ENCODE measurements at regions not wholly inside any gene's neighbourhood (a gene's known extent, or its start where the extent isn't known, plus 50 kb on each side); places are given as distances from the start of the nearest gene placed in this dataset.

GRCh38 chr11:115577701-115578100 lies 73.5 kb upstream of the CADM1 start:
- no peak for FAIRE-seq
- Histone ChIP-seq H3K9me3 (ENCODE audit: low read length) (no peaks in the 10 kb centered on the region), H2AFZ (ENCODE audit: low read length) (no peak overlapping the region), H4K20me1 (ENCODE audit: insufficient read depth, low read length) (no peaks in the 10 kb centered on the region), H3K4me3 (replicated peaks in 1 of 3; ENCODE audit: insufficient read depth in 1 of 3, low read depth in 2 of 3, low read length in 3 of 3) (no peak overlapping the region), H3K79me2 (ENCODE audit: insufficient read depth, low read length) (no peaks in the 10 kb centered on the region), H3K36me3 (replicated peaks in 1 of 2; ENCODE audit: control insufficient read depth in 1 of 2, insufficient read depth in 2 of 2, low read length in 2 of 2) (no peaks in the 10 kb centered on the region), H3K27me3 (ENCODE audit: control insufficient read depth in 1 of 2, insufficient read depth in 2 of 2, low read length in 2 of 2) (peaks cover 0 to 17% of the 10 kb centered on the region in 2 experiments; a peak in 1 of 5 replicates), H3K4me2 (ENCODE audit: low read depth, low read length) (no peak overlapping the region), H3K4me1 (ENCODE audit: insufficient read depth, low read length) (peaks cover 11% of the 10 kb centered on the region), H3K9ac (ENCODE audit: insufficient read depth, low read depth, low read length) (no peak overlapping the region), H3K27ac (ENCODE audit: extremely low read length, insufficient read depth, low read length) (no peak overlapping the region)
- intact Hi-C loops (cut with micrococcal nuclease; ENCODE audit: unreplicated experiment): no loop called here
- in situ Hi-C loops (cut with HindIII; ENCODE audit: extremely low pct_ligation_motif_present, low pct_unique_long_range_greater_than_20kb): no loop called here
- DNase-seq (ENCODE audit: low spot score): no peak
- WGBS (ENCODE audit: low lambda C conversion rate): 20% methylated on average over 3 of the region's 3 CpGs
- POLR2A ChIA-PET: no interaction called here
- CTCF ChIA-PET (ENCODE audit: low intra/inter-chr PET ratio, low total read pairs): no interaction called here
- no TSS peak for BruUV-seq (replicated peaks)
- TF ChIP-seq ARNT (IDR thresholded peaks at IDR 0.05) (no peak), ZNF597 (CRISPR knock-in tag; IDR thresholded peaks at IDR 0.05) (no peak), ZNF138 (CRISPR knock-in tag; IDR thresholded peaks at IDR 0.05; ENCODE audit: low read depth) (no peak)
- ATAC-seq: no peak

DNA sequence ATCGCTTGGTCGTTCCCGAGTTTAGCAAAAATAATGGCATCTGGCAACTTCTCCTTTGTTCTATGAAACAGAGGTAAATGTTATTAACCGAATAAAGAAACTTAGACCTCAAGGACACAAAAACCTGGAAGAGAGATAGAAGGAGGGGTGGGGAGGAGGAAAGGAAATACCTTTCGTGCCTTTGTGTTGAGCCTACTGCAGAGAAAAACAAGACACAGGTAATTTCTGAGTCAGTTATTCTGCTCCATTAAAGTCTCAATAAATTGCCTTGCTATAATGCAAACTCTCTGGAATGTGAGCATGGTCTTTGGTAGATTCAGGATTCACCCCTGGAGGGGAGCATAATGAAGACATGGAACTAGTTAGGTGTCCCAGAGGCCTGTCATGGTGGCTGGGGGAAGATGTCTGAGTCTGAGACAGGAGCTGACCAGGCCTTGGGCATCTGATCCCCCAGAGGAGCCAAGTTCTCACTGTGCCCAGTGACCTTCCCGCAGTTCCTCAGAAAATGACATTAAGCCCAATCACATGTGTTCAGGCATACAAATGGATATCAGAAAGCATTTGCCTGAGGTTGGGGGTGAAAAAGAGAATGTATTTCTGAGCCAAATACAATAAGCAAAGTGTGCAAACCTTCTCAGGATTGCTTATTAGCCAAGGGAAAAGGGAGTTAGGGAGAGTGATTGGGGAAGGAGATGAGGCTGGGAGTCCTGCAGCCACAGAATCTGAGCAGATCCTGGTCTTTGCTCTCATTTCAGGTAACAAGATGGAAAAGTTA lies 72.6 kb upstream of the CADM1 start:
- H3K4me1 ChIP-seq (ENCODE audit: insufficient read depth, low read length): peaks cover 2% of the 10 kb centered on the region; the same call in 1 of the 2 replicates
- DNase-seq (ENCODE audit: low spot score) (no peak), ATAC-seq (no peak), FAIRE-seq (no peak)
- POLR2A ChIA-PET: no interaction called here
- no peak overlapping the region for H3K4me3 ChIP-seq (replicated peaks in 1 of 3; ENCODE audit: insufficient read depth in 1 of 3, low read depth in 2 of 3, low read length in 3 of 3)
- H3K79me2 ChIP-seq (ENCODE audit: insufficient read depth, low read length): no peaks in the 10 kb centered on the region
- in situ Hi-C loops (cut with HindIII; ENCODE audit: extremely low pct_ligation_motif_present, low pct_unique_long_range_greater_than_20kb): no loop called here
- no peak overlapping the region for H3K27ac ChIP-seq (ENCODE audit: extremely low read length, insufficient read depth, low read length)
- peaks cover 0 to 17% of the 10 kb centered on the region in 2 experiments; a peak in 1 of 5 replicates for H3K27me3 ChIP-seq (ENCODE audit: control insufficient read depth in 1 of 2, insufficient read depth in 2 of 2, low read length in 2 of 2)
- BruUV-seq (replicated peaks): no TSS peak
- CTCF ChIA-PET (ENCODE audit: low intra/inter-chr PET ratio, low total read pairs): no interaction called here
- H2AFZ ChIP-seq (ENCODE audit: low read length): no peak overlapping the region
- H4K20me1 ChIP-seq (ENCODE audit: insufficient read depth, low read length): no peaks in the 10 kb centered on the region
- intact Hi-C loops (cut with micrococcal nuclease; ENCODE audit: unreplicated experiment): no loop called here
- no peaks in the 10 kb centered on the region for H3K9me3 ChIP-seq (ENCODE audit: low read length)
- no peaks in the 10 kb centered on the region for H3K36me3 ChIP-seq (replicated peaks in 1 of 2; ENCODE audit: control insufficient read depth in 1 of 2, insufficient read depth in 2 of 2, low read length in 2 of 2)
- 58% methylated on average over 6 of the region's 6 CpGs for WGBS (ENCODE audit: low lambda C conversion rate)
- no peak overlapping the region for H3K9ac ChIP-seq (ENCODE audit: insufficient read depth, low read depth, low read length)
- no peak overlapping the region for H3K4me2 ChIP-seq (ENCODE audit: low read depth, low read length)
- TF ChIP-seq NFATC3 (CRISPR knock-in tag; IDR thresholded peaks at IDR 0.05): no peak
- TF ChIP-seq EED (CRISPR knock-in tag; IDR thresholded peaks at IDR 0.05): no peak
- TF ChIP-seq CAMTA2 (CRISPR knock-in tag; IDR thresholded peaks at IDR 0.05; ENCODE audit: borderline replicate concordance): no peak
- TF ChIP-seq DRAP1 (CRISPR knock-in tag; IDR thresholded peaks at IDR 0.05): no peak
- no peak for TF ChIP-seq SOX5 (CRISPR knock-in tag; IDR thresholded peaks at IDR 0.05; ENCODE audit: borderline replicate concordance)
- TF ChIP-seq ZNF296 (CRISPR knock-in tag; conservative IDR thresholded peaks at IDR 0.05): no peak
- TF ChIP-seq TSC22D2 (CRISPR knock-in tag; IDR thresholded peaks at IDR 0.05; ENCODE audit: borderline replicate concordance): no peak
- TF ChIP-seq, protein P1, sequence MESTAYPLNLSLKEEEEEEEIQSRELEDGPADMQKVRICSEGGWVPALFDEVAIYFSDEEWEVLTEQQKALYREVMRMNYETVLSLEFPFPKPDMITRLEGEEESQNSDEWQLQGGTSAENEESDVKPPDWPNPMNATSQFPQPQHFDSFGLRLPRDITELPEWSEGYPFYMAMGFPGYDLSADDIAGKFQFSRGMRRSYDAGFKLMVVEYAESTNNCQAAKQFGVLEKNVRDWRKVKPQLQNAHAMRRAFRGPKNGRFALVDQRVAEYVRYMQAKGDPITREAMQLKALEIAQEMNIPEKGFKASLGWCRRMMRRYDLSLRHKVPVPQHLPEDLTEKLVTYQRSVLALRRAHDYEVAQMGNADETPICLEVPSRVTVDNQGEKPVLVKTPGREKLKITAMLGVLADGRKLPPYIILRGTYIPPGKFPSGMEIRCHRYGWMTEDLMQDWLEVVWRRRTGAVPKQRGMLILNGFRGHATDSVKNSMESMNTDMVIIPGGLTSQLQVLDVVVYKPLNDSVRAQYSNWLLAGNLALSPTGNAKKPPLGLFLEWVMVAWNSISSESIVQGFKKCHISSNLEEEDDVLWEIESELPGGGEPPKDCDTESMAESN (CRISPR knock-in tag; conservative IDR thresholded peaks at IDR 0.05): no peak
- TF ChIP-seq RFX5 (IDR thresholded peaks at IDR 0.05; ENCODE audit: low read depth, low read length): no peak

Measured in HepG2 (cell line).